ENCODE measurements at regions not wholly inside any gene's neighbourhood (a gene's known extent, or its start where the extent isn't known, plus 50 kb on each side); places are given as distances from the start of the nearest gene placed in this dataset.

DNA sequence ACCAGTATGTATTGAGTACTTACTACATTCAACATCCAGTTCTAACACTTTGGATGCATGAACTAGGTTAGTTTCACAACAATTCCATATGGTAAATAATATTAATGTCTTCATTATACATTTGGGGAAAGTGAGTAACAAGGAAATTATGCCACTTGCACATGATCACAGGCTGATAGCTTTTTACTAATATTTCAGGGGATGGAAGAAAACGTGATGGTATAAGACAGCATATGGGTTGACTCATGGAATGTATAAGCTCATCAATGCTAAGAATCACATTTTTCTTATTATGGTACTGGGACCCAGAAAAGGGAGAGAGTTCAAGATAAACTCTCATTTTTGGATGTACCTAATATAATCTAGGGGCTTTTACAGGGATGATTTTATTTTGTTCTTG is 188.7 kb downstream of the MIAT start:
- Histone ChIP-seq H3K23me2 (ENCODE audit: low read depth, low read length) (no peaks in the 10 kb centered on the region), H2AFZ (ENCODE audit: low read length) (no peak overlapping the region), H2BK15ac (ENCODE audit: low read length) (no peak overlapping the region), H3K27ac (ENCODE audit: low read depth, low read length) (no peak overlapping the region), H4K91ac (replicated peaks; ENCODE audit: insufficient read length, low read length) (no peak overlapping the region), H3K4me2 (ENCODE audit: insufficient read depth in 1 of 2, low read depth in 2 of 2, low read length in 2 of 2) (no peak overlapping the region), H4K8ac (ENCODE audit: extremely low read depth, insufficient read depth, low read length) (no peak overlapping the region), H2BK20ac (ENCODE audit: low read length) (no peak overlapping the region), H3K56ac (replicated peaks; ENCODE audit: insufficient read length, low read depth, low read length) (no peak overlapping the region), H3K23ac (ENCODE audit: insufficient read length) (no peak overlapping the region), H3K79me2 (ENCODE audit: control insufficient read depth in 1 of 2, insufficient read depth in 2 of 2, low read length in 2 of 2) (no peaks in the 10 kb centered on the region), H2AK5ac (ENCODE audit: low read depth, low read length) (no peak overlapping the region), H3K4me1 (replicated peaks in 1 of 4; ENCODE audit: control insufficient read depth in 3 of 4, insufficient read depth in 4 of 4, low read length in 3 of 4) (no peaks in the 10 kb centered on the region), H3K9me3 (ENCODE audit: insufficient read depth in 2 of 2, low read depth in 1 of 2, low read length in 1 of 2) (no peaks in the 10 kb centered on the region), H3K27me3 (replicated peaks in 1 of 4; ENCODE audit: control insufficient read depth in 3 of 4, extremely low read depth in 1 of 4, insufficient read depth in 3 of 4, low read length in 3 of 4) (no peaks in the 10 kb centered on the region), H4K5ac (ENCODE audit: insufficient read length, low read depth, low read length) (no peak overlapping the region), H3K36me3 (ENCODE audit: control insufficient read depth in 2 of 4, insufficient read depth in 4 of 4, low read length in 3 of 4) (no peaks in the 10 kb centered on the region), H2BK12ac (ENCODE audit: low read depth, low read length) (no peak overlapping the region), H3K4ac (replicated peaks; ENCODE audit: insufficient read length, low read depth, low read length) (no peak overlapping the region), H3K14ac (ENCODE audit: insufficient read length) (no peak overlapping the region), H3K4me3 (ENCODE audit: extremely low read depth in 1 of 4, insufficient read depth in 2 of 4, low read depth in 3 of 4, low read length in 4 of 4) (no peak overlapping the region), H3K9ac (replicated peaks in 1 of 4; ENCODE audit: extremely low read depth in 1 of 4, low read depth in 3 of 4, low read length in 3 of 4) (no peak overlapping the region), H4K20me1 (replicated peaks in 1 of 2; ENCODE audit: control insufficient read depth in 1 of 2, insufficient read depth in 2 of 2, low read length in 2 of 2) (no peaks in the 10 kb centered on the region), H3K79me1 (ENCODE audit: low read depth, low read length) (no peaks in the 10 kb centered on the region), H3K18ac (ENCODE audit: extremely low read depth, low read length) (no peak overlapping the region), H2BK5ac (ENCODE audit: low read depth, low read length) (no peak overlapping the region), H2BK120ac (replicated peaks; ENCODE audit: low read depth, low read length) (no peak overlapping the region)
- TF ChIP-seq SAP30 (IDR thresholded peaks at IDR 0.05; ENCODE audit: insufficient read depth, insufficient replicate concordance, low read length) (no peak), TAF7 (optimal IDR thresholded peaks at IDR 0.05; ENCODE audit: borderline replicate concordance, low read depth, low read length) (no peak), CBX5 (IDR thresholded peaks at IDR 0.05; ENCODE audit: low read depth, low read length) (no peak), EGR1 (IDR thresholded peaks at IDR 0.05; ENCODE audit: borderline replicate concordance, low read depth, low read length) (no peak), EP300 (IDR thresholded peaks at IDR 0.05; ENCODE audit: borderline replicate concordance in 1 of 2, low read depth in 2 of 2, low read length in 2 of 2) (no peak), RAD21 (IDR thresholded peaks at IDR 0.05 in 1 of 2, conservative IDR thresholded peaks at IDR 0.05 in 1 of 2; ENCODE audit: low read depth in 2 of 2, low read length in 2 of 2) (no peak), ZNF274 (IDR thresholded peaks at IDR 0.05; ENCODE audit: borderline replicate concordance, extremely low read depth, low read length) (no peak), RNF2 (IDR thresholded peaks at IDR 0.05; ENCODE audit: borderline replicate concordance, low read depth, low read length, missing control alignments, poor library complexity, severe bottlenecking) (no peak), PHF8 (conservative IDR thresholded peaks at IDR 0.05; ENCODE audit: low read depth, low read length) (no peak), SIN3A (conservative IDR thresholded peaks at IDR 0.05 in 1 of 2, IDR thresholded peaks at IDR 0.05 in 1 of 2; ENCODE audit: low read depth in 1 of 2, low read length in 2 of 2) (no peak)
- TF ChIP-seq, protein P1, sequence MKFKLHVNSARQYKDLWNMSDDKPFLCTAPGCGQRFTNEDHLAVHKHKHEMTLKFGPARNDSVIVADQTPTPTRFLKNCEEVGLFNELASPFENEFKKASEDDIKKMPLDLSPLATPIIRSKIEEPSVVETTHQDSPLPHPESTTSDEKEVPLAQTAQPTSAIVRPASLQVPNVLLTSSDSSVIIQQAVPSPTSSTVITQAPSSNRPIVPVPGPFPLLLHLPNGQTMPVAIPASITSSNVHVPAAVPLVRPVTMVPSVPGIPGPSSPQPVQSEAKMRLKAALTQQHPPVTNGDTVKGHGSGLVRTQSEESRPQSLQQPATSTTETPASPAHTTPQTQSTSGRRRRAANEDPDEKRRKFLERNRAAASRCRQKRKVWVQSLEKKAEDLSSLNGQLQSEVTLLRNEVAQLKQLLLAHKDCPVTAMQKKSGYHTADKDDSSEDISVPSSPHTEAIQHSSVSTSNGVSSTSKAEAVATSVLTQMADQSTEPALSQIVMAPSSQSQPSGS (IDR thresholded peaks at IDR 0.05; ENCODE audit: low read length), result no peak
- ChIA-PET CTCF (ENCODE audit: partially characterized antibody) (interaction anchor here (0.6 kb wide), 1 partner anchor 40 kb away, joined by 3 read pairs; no protein-coding TSS in a partner anchor), POLR2A (ENCODE audit: partially characterized antibody) (no interaction called here)
- DNase-seq (ENCODE audit: low read depth in 1 of 2, low spot score in 2 of 2) (no peak), FAIRE-seq (no peak)
- 75% methylated on average over 1 of the region's 1 CpG; no CpG with 5 or more reads in 1 of the 2 experiments for WGBS, 2 experiments (ENCODE audit: extremely low coverage in 1 of 2, insufficient coverage in 1 of 2, insufficient read length in 1 of 2, insufficient replicate concordance in 2 of 2, low coverage in 1 of 2, low lambda C conversion rate in 2 of 2, missing lambda C conversion rate in 1 of 2)

Data from H1 (cell line).